Lung (tissue), 11 donors: ENCODE measurements at regions not wholly inside any gene's neighbourhood (a gene's known extent, or its start where the extent isn't known, plus 50 kb on each side); places are given as distances from the start of the nearest gene placed in this dataset.

Source experiments
- ATAC-seq: fragments of 200-7000 bp; cut with Tn5 transposase; one replicate; pipeline ENCODE4 v1.9.1; 2020; ENCODE audit warnings: moderate number of reproducible peaks; ENCODE audit not compliant: insufficient read depth, low FRiP score
- DNase-seq, 3 donors: peaks; one replicate each; pipeline ENCODE4 v3.0.0-alpha.2; 2013 to 2017
- H3K27ac ChIP-seq, 2 donors: one replicate each; pipeline ENCODE4 v1.5.1; 2013; ENCODE audit warnings: mild to moderate bottlenecking in 2 of 2, moderate library complexity in 2 of 2, control low read depth in 1 of 2, inconsistent platforms in 1 of 2, low read depth in 1 of 2, low read length in 1 of 2
- H3K27me3 ChIP-seq, 3 donors: one replicate each; pipeline ENCODE4 v1.5.1; 2013; ENCODE audit warnings: low read length in 2 of 3; ENCODE audit not compliant: control insufficient read depth in 3 of 3, insufficient read depth in 3 of 3
- H3K36me3 ChIP-seq, 4 donors: one replicate each; pipeline ENCODE4 v1.5.1; 2013; ENCODE audit warnings: low read length in 4 of 4, mild to moderate bottlenecking in 1 of 4, moderate library complexity in 1 of 4; ENCODE audit not compliant: control insufficient read depth in 4 of 4, insufficient read depth in 4 of 4
- H3K4me1 ChIP-seq, 5 donors: one replicate each; pipeline ENCODE4 v1.5.1; 2013; ENCODE audit warnings: low read length in 5 of 5, mild to moderate bottlenecking in 2 of 5, moderate library complexity in 1 of 5; ENCODE audit not compliant: control insufficient read depth in 5 of 5, insufficient read depth in 5 of 5
- H3K4me3 ChIP-seq: one replicate; pipeline ENCODE4 v1.5.1; 2013; ENCODE audit warnings: mild to moderate bottlenecking, control low read depth, moderate library complexity
- H3K9ac ChIP-seq, 2 donors: one replicate each; pipeline ENCODE4 v1.5.1; 2013; ENCODE audit warnings: low read length in 2 of 2, control low read depth in 1 of 2; ENCODE audit not compliant: insufficient read depth in 1 of 2
- H3K9me3 ChIP-seq, 4 donors: one replicate each; pipeline ENCODE4 v1.5.1; 2013; ENCODE audit warnings: low read length in 3 of 4, mild to moderate bottlenecking in 1 of 4, moderate library complexity in 1 of 4; ENCODE audit not compliant: control insufficient read depth in 4 of 4, insufficient read depth in 3 of 4
- CTCF ChIP-seq: IDR thresholded peaks from 2 replicates; pipeline ENCODE4 v1.5.1; 2012; ENCODE audit warnings: mild to moderate bottlenecking; ENCODE audit errors: control extremely low read depth, extremely low read depth
- WGBS, 2 donors: extraction: QIAGEN DNeasy Blood & Tissue Kit; methylation state at CpG; one replicate each; pipeline ENCODE4 v1.1.7; 2013; 5-methylcytosine and 5-hydroxymethylcytosine counted together
- donor health status: control.
- donor health status: control.
- donor health status: Bipolar disorder and iron deficiency.
- donor health status: healthy.
- donor health status: DM: yes; HTN: yes; CAD: no.

DNA sequence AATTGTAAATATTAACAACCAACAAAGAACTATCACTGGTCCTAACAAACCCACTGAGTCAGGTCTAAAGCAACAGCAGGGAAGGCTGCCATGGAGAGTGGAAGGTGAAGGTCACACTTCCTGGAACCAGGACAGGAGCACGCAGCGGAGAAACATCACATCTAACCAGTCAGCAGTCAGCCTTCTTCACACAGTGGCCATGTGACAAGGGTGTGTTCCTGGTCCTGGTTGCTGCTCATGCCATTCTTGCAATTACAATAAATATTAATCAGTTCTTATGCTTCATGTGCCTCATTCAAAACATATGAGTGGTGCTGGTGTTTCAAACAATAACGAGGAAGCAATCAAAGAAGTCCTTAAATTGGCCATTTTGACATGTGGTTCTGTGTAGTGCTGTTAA, 162.8 kb downstream of the ARRDC4 start:
- no peak for ATAC-seq
- no peak overlapping the region for H3K27ac ChIP-seq
- no peaks in the 10 kb centered on the region for H3K27me3 ChIP-seq
- WGBS, 2 donors = 75 to 88% methylated on average over 3 of the region's 3 CpGs
- no peaks in the 10 kb centered on the region for H3K4me1 ChIP-seq
- no peaks in the 10 kb centered on the region for H3K36me3 ChIP-seq
- H3K9ac ChIP-seq = no peak overlapping the region
- no peak for TF ChIP-seq CTCF
- no peaks in the 10 kb centered on the region for H3K9me3 ChIP-seq
- no peak for DNase-seq
- no peak overlapping the region for H3K4me3 ChIP-seq

DNA sequence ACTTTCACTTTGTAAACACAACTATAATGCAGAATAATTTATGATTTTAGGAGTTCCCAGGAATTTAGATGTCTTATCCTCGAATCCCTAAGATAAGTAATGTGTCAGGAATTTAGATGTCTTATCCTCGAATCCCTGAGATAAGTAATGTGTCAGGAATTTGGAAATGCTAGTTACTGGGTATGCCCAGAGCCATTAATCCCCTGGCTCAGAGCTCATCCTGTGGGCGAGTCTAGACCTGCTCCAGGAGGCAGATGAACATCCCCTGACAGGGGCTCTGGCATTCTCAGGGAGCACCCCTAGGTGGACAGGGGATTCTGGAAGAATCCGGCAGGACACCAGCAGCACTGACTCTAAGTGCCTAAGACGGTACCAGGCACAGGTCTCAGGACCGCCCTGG, 163.3 kb downstream of the ARRDC4 start:
- no peaks in the 10 kb centered on the region for H3K27me3 ChIP-seq
- ATAC-seq (no peak), DNase-seq (no peak)
- no peaks in the 10 kb centered on the region for H3K4me1 ChIP-seq
- no peaks in the 10 kb centered on the region for H3K36me3 ChIP-seq
- no peak for TF ChIP-seq CTCF
- no peak overlapping the region for H3K9ac ChIP-seq
- 71 to 85% methylated on average over 5 to 6 of the region's 6 CpGs for WGBS, 2 donors
- H3K9me3 ChIP-seq = no peaks in the 10 kb centered on the region
- no peak overlapping the region for H3K4me3 ChIP-seq
- no peak overlapping the region for H3K27ac ChIP-seq

GRCh38 chr15:98124581-98124980, 164.1 kb downstream of the ARRDC4 start:
- no peak for ATAC-seq

More at GRCh38 chr15:98124581-98124980, 164.1 kb downstream of the ARRDC4 start:
- H3K4me3 ChIP-seq = no peak overlapping the region
- no peak overlapping the region for H3K9ac ChIP-seq
- H3K4me1 ChIP-seq = no peaks in the 10 kb centered on the region
- WGBS, 2 donors = 83 to 90% methylated on average over 6 of the region's 6 CpGs
- no peaks in the 10 kb centered on the region for H3K9me3 ChIP-seq
- no peak for DNase-seq
- H3K27me3 ChIP-seq = no peaks in the 10 kb centered on the region
- H3K36me3 ChIP-seq = no peaks in the 10 kb centered on the region
- TF ChIP-seq CTCF = no peak
- H3K27ac ChIP-seq = no peak overlapping the region
